ENCODE measurements at regions not wholly inside any gene's neighbourhood (a gene's known extent, or its start where the extent isn't known, plus 50 kb on each side); places are given as distances from the start of the nearest gene placed in this dataset.

DNA sequence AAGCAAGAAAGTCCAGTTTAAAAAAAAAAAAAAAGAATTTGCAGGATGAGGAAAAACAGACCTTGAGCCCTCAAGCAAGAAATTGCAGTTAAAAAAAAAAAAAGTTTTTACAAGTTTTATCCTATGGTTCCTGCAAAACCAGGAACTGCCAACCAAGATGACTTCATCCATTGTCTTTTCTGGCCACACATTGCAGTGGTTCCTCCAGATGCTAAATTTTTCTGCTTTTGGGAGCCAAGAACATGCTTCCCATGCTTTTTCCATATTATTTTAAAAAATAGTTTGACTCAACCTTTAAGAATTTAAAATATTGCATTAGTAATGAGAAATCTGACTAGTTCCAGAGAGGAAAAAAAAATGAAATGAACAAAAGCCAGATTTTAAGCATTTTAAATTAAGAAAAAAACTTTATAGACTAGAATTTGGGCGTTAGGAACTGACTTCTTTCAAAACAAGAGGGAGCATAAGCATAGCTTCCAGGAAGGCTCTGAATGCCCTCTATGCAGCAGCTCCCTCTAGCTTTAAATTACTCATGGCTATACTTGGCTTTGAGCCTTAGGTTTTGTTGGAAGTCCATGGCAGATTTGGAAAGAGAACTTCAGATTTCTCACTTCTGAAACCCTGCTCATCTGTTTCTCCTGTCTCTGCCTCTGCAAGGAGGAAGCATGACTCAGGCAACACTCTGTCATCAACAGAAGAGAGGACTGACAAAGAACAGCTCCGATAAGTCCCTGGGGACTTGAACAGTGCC, 124.5 kb downstream of the GPR65 start:
- ChIA-PET POLR2A (no interaction called here), CTCF (interaction anchor here (1.2 kb wide), 1 partner anchor 39 kb away, joined by 3 read pairs; no protein-coding TSS in a partner anchor)
- DNase-seq = no peak

DNA sequence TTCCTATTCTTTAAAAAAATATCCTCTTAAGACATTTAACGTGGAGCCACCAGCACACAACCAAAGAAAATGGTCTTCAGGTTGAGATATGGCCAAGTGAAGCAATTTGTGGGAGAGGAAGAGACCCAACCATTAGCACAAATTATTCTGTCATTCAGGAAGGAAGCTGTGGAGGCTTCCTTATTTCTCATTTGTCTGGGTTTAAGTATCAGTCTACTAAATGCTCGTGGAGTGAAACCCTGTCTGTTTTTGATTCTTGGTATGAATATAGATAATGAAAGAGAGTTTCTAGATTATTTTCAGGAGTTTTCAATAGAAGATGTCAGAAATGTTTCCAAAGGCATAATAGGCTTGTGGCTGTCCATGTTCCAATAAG, 125.1 kb downstream of the GPR65 start:
- Mint-ChIP-seq H3K36me3 (ENCODE audit: low read depth) (no peaks in the 10 kb centered on the region), H3K27ac (no peak overlapping the region), H3K4me3 (no peak overlapping the region), H3K4me1 (peaks cover 13% of the 10 kb centered on the region), H3K27me3 (peaks cover 7% of the 10 kb centered on the region), H3K9me3 (peaks cover 11% of the 10 kb centered on the region)
- ChIA-PET CTCF (interaction anchor here (1.2 kb wide), 1 partner anchor 39 kb away, joined by 3 read pairs; no protein-coding TSS in a partner anchor), POLR2A (no interaction called here)
- DNase-seq = no peak

More for the DNA sequence above, 124.5 kb downstream of the GPR65 start:
- H3K4me1 Mint-ChIP-seq = peaks cover 13% of the 10 kb centered on the region
- H3K9me3 Mint-ChIP-seq = peaks cover 11% of the 10 kb centered on the region
- H3K27me3 Mint-ChIP-seq = peaks cover 7% of the 10 kb centered on the region
- no peak overlapping the region for H3K27ac Mint-ChIP-seq
- H3K36me3 Mint-ChIP-seq (ENCODE audit: low read depth) = no peaks in the 10 kb centered on the region
- H3K4me3 Mint-ChIP-seq = no peak overlapping the region

All from activated CD4-positive, alpha-beta T cell treated with anti-CD3 and anti-CD28 coated beads, Interleukin-2, amount 10 ng/mL, durations not matched to agents 7 days and 5 days (primary cell).